Activated CD4-positive, alpha-beta T cell treated with anti-CD3 and anti-CD28 coated beads for 36 hours (primary cell): ENCODE measurements at regions not wholly inside any gene's neighbourhood (a gene's known extent, or its start where the extent isn't known, plus 50 kb on each side); places are given as distances from the start of the nearest gene placed in this dataset.
"Not testable (repeated sequence)": the region's sequence is repeated elsewhere in the genome, so short reads cannot be mapped to it uniquely, and the experiment has no call there.

Experiments
- ATAC-seq: fragments of 200-7000 bp; cut with Tn5 transposase; one replicate; pipeline ENCODE4 v1.10.0; 2021; ENCODE audit warnings: mild to moderate bottlenecking, moderate library complexity
- CTCF ChIA-PET: fragments of 350-600 bp; sonication (Branson Sonifier 250); formaldehyde crosslinking; loops from one replicate; lab custom pipeline; 2021; ENCODE audit warnings: antibody characterized with exemption; lab: Charles Lee
- POLR2A ChIA-PET: fragments of 350-600 bp; sonication (Branson Sonifier 250); formaldehyde crosslinking; loops from one replicate; lab custom pipeline; 2021; ENCODE audit warnings: antibody characterized with exemption, inconsistent platforms; lab: Charles Lee
- DNase-seq: peaks from one replicate; pipeline ENCODE4 v3.0.0-alpha.2; 2020
- H3K27ac Mint-ChIP-seq: one replicate; pipeline ENCODE4 v1.8.0; 2021; ENCODE audit warnings: mixed read lengths
- H3K27me3 Mint-ChIP-seq: one replicate; pipeline ENCODE4 v1.8.0; 2021; ENCODE audit warnings: mixed read lengths
- H3K36me3 Mint-ChIP-seq: one replicate; pipeline ENCODE4 v1.8.0; 2021; ENCODE audit warnings: low read depth, mixed read lengths
- H3K4me1 Mint-ChIP-seq: one replicate; pipeline ENCODE4 v1.8.0; 2021; ENCODE audit warnings: mixed read lengths
- H3K4me3 Mint-ChIP-seq: one replicate; pipeline ENCODE4 v1.8.0; 2021; ENCODE audit warnings: mild to moderate bottlenecking, moderate library complexity, mixed read lengths
- H3K9me3 Mint-ChIP-seq: one replicate; pipeline ENCODE4 v1.8.0; 2021; ENCODE audit warnings: low read depth, mixed read lengths
- intact Hi-C, 2 experiments: fragments of 100-400 bp; cut with DNase I in 1 of 2; cut with micrococcal nuclease in 1 of 2; formaldehyde crosslinking; loops; one replicate each; pipeline versions ENCODE4 v1.14.2 to v1.15.1; 2022 to 2024; cut with DNase I, micrococcal nuclease

- intact Hi-C loops, result no loop called here
- ATAC-seq (no peak), DNase-seq (no peak)
- H3K4me1 Mint-ChIP-seq, result peaks cover 13% of the 10 kb centered on the region
- no peak overlapping the region for H3K27ac Mint-ChIP-seq
- no peaks in the 10 kb centered on the region for H3K9me3 Mint-ChIP-seq
- no peaks in the 10 kb centered on the region for H3K27me3 Mint-ChIP-seq
- ChIA-PET CTCF (interaction anchor here (1.8 kb wide), 1 partner anchor 9 kb away, joined by 3 read pairs; no protein-coding TSS in a partner anchor), POLR2A (no interaction called here)
- H3K36me3 Mint-ChIP-seq, result no peaks in the 10 kb centered on the region
- H3K4me3 Mint-ChIP-seq, result no peak overlapping the region
Measured at GRCh38 chr10:22158426-22158825, 59.4 kb downstream of the EBLN1 start.

- Mint-ChIP-seq H3K27ac (no peak overlapping the region), H3K4me1 (peaks cover 13% of the 10 kb centered on the region), H3K27me3 (no peaks in the 10 kb centered on the region), H3K36me3 (no peaks in the 10 kb centered on the region), H3K4me3 (no peak overlapping the region), H3K9me3 (peaks cover 2% of the 10 kb centered on the region)
- DNase-seq (no peak), ATAC-seq (no peak)
- ChIA-PET POLR2A (interaction anchor here (0.9 kb wide), 1 partner anchor 38 kb away, joined by 4 read pairs; no protein-coding TSS in a partner anchor), CTCF (no interaction called here)
- intact Hi-C loops, result no loop called here
Measured at GRCh38 chr10:22156750-22157149, 61.1 kb downstream of the EBLN1 start.

- intact Hi-C loops, result no loop called here
- POLR2A ChIA-PET, result no interaction called here
- peaks cover 4% of the 10 kb centered on the region for H3K27me3 Mint-ChIP-seq
- H3K4me3 Mint-ChIP-seq, result no peak overlapping the region
- H3K36me3 Mint-ChIP-seq, result peaks cover 2% of the 10 kb centered on the region
- no peaks in the 10 kb centered on the region for H3K4me1 Mint-ChIP-seq
- CTCF ChIA-PET, result no interaction called here
- no peak for ATAC-seq
- H3K27ac Mint-ChIP-seq, result no peak overlapping the region
- DNase-seq, result no peak
- H3K9me3 Mint-ChIP-seq, result peaks cover 9% of the 10 kb centered on the region
Measured at GRCh38 chr10:22152403-22152802, 65.4 kb downstream of the EBLN1 start.

- Mint-ChIP-seq H3K27me3 (peaks cover 4% of the 10 kb centered on the region), H3K9me3 (peaks cover 12% of the 10 kb centered on the region), H3K4me1 (no peaks in the 10 kb centered on the region), H3K4me3 (no peak overlapping the region), H3K27ac (no peak overlapping the region), H3K36me3 (peaks cover 2% of the 10 kb centered on the region)
- intact Hi-C loops, result no loop called here
- CTCF ChIA-PET, result no interaction called here
- POLR2A ChIA-PET, result no interaction called here
- ATAC-seq (no peak), DNase-seq (no peak)
Measured at GRCh38 chr10:22150842-22151241, 67.0 kb downstream of the EBLN1 start.

- ATAC-seq (no peak), DNase-seq (no peak)
- no peak overlapping the region for H3K27ac Mint-ChIP-seq
- ChIA-PET POLR2A (no interaction called here), CTCF (no interaction called here)
- H3K4me1 Mint-ChIP-seq, result no peaks in the 10 kb centered on the region
- intact Hi-C loops, result no loop called here
- H3K36me3 Mint-ChIP-seq, result peaks cover 2% of the 10 kb centered on the region
- peaks cover 4% of the 10 kb centered on the region for H3K27me3 Mint-ChIP-seq
- H3K4me3 Mint-ChIP-seq, result no peak overlapping the region
- H3K9me3 Mint-ChIP-seq, result peaks cover 12% of the 10 kb centered on the region
Measured at GRCh38 chr10:22148961-22149360, 68.9 kb downstream of the EBLN1 start.

GRCh38 chr10:22145873-22146272, 71.9 kb downstream of the EBLN1 start:
- CTCF ChIA-PET, result interaction anchor here (0.7 to 1.6 kb wide), 3 partner anchors 9 to 151 kb away, joined by 3 to 7 read pairs (median 6); no protein-coding TSS in a partner anchor
- ATAC-seq, H3K27ac Mint-ChIP-seq, H3K27me3 Mint-ChIP-seq, POLR2A ChIA-PET, H3K4me1 Mint-ChIP-seq, DNase-seq, H3K36me3 Mint-ChIP-seq, H3K4me3 Mint-ChIP-seq, H3K9me3 Mint-ChIP-seq, intact Hi-C loops: not testable (repeated sequence)

GRCh38 chr10:22137542-22137941, 80.3 kb downstream of the EBLN1 start:
- POLR2A ChIA-PET, result interaction anchor here (0.6 kb wide), 1 partner anchor 46 kb away, joined by 6 read pairs; no protein-coding TSS in a partner anchor
- DNase-seq (no peak), ATAC-seq (no peak)
- no peak overlapping the region for H3K4me3 Mint-ChIP-seq
- intact Hi-C loops, result loop anchor here in 1 of 2 experiments (10.0 kb wide), 1 partner anchor 1393 kb away; no protein-coding TSS in a partner anchor
- no peak overlapping the region for H3K27ac Mint-ChIP-seq
- no peaks in the 10 kb centered on the region for H3K9me3 Mint-ChIP-seq
- peaks cover 10% of the 10 kb centered on the region for H3K27me3 Mint-ChIP-seq
- CTCF ChIA-PET, result interaction anchor here (2.0 kb wide), 1 partner anchor 9 kb away, joined by 7 read pairs; no protein-coding TSS in a partner anchor
- H3K36me3 Mint-ChIP-seq, result no peaks in the 10 kb centered on the region
- peaks cover 6% of the 10 kb centered on the region for H3K4me1 Mint-ChIP-seq

- peaks cover 9% of the 10 kb centered on the region for H3K27me3 Mint-ChIP-seq
- no peak overlapping the region for H3K4me3 Mint-ChIP-seq
- ATAC-seq, result no peak
- intact Hi-C loops, result loop anchor here in 1 of 2 experiments (10.0 kb wide), 1 partner anchor 1391 kb away; no protein-coding TSS in a partner anchor
- no peaks in the 10 kb centered on the region for H3K9me3 Mint-ChIP-seq
- CTCF ChIA-PET, result interaction anchor here (0.6 kb wide), 1 partner anchor 184 kb away, joined by 3 read pairs; no protein-coding TSS in a partner anchor
- POLR2A ChIA-PET, result no interaction called here
- no peak for DNase-seq
- H3K4me1 Mint-ChIP-seq, result peaks cover 6% of the 10 kb centered on the region
- no peak overlapping the region for H3K27ac Mint-ChIP-seq
- H3K36me3 Mint-ChIP-seq, result no peaks in the 10 kb centered on the region
Measured at GRCh38 chr10:22135591-22135990, 82.2 kb downstream of the EBLN1 start.

GRCh38 chr10:22133749-22134624, 83.8 kb downstream of the EBLN1 start:
- Mint-ChIP-seq H3K4me1 (peaks cover 9% of the 10 kb centered on the region), H3K36me3 (no peaks in the 10 kb centered on the region), H3K9me3 (peaks cover 3% of the 10 kb centered on the region), H3K4me3 (no peak overlapping the region), H3K27ac (no peak overlapping the region), H3K27me3 (peaks cover 13% of the 10 kb centered on the region)
- CTCF ChIA-PET, result interaction anchor here (0.8 to 1.0 kb wide), 2 partner anchors 97 to 123 kb away, joined by 3 read pairs; no protein-coding TSS in a partner anchor
- DNase-seq, result peak; percentile 11
- POLR2A ChIA-PET, result no interaction called here
- ATAC-seq, result peak; percentile 57
- intact Hi-C loops, result loop anchor here in 1 of 2 experiments (10.0 kb wide), 1 partner anchor 1389 kb away; no protein-coding TSS in a partner anchor

GRCh38 chr10:22130824-22131223, 87.0 kb downstream of the EBLN1 start:
- H3K9me3 Mint-ChIP-seq, H3K4me3 Mint-ChIP-seq, ATAC-seq, H3K4me1 Mint-ChIP-seq, POLR2A ChIA-PET, DNase-seq, H3K27ac Mint-ChIP-seq, CTCF ChIA-PET, H3K36me3 Mint-ChIP-seq: not testable (repeated sequence)
- intact Hi-C loops, result loop anchor here in 1 of 2 experiments (10.0 kb wide), 1 partner anchor 1386 kb away; no protein-coding TSS in a partner anchor
- H3K27me3 Mint-ChIP-seq, result peaks cover 13% of the 10 kb centered on the region

GRCh38 chr10:22129612-22130011, 88.2 kb downstream of the EBLN1 start:
- intact Hi-C loops, result loop anchor here in 1 of 2 experiments (10.0 kb wide), 1 partner anchor 1385 kb away; no protein-coding TSS in a partner anchor
- H3K4me1 Mint-ChIP-seq, ATAC-seq, H3K9me3 Mint-ChIP-seq, DNase-seq, H3K4me3 Mint-ChIP-seq, H3K36me3 Mint-ChIP-seq, H3K27ac Mint-ChIP-seq, POLR2A ChIA-PET: not testable (repeated sequence)
- peaks cover 11% of the 10 kb centered on the region for H3K27me3 Mint-ChIP-seq
- CTCF ChIA-PET, result interaction anchor here (0.6 kb wide), 1 partner anchor 145 kb away, joined by 3 read pairs; no protein-coding TSS in a partner anchor
